ENCODE measurements at regions not wholly inside any gene's neighbourhood (a gene's known extent, or its start where the extent isn't known, plus 50 kb on each side); places are given as distances from the start of the nearest gene placed in this dataset.

DNA sequence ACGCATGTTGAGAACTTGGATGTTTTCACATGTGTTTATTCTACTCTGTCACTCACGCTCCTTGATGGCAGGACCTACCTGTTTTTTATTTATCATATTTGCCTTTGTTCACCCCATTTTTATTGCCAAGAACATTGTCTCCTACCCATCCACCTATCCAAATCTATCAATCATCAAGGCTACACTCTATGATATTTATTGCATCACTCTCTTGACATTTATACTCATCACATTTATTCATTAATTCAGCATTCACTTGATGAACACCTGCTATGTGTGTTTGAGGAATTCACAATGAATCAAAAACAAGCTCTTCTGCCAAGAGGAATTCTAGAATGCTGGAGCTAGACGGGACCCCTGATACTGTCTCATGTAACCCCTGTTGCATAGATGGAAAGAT lies 94.5 kb upstream of the ZNF469 start:
- TF ChIP-seq, protein P1, sequence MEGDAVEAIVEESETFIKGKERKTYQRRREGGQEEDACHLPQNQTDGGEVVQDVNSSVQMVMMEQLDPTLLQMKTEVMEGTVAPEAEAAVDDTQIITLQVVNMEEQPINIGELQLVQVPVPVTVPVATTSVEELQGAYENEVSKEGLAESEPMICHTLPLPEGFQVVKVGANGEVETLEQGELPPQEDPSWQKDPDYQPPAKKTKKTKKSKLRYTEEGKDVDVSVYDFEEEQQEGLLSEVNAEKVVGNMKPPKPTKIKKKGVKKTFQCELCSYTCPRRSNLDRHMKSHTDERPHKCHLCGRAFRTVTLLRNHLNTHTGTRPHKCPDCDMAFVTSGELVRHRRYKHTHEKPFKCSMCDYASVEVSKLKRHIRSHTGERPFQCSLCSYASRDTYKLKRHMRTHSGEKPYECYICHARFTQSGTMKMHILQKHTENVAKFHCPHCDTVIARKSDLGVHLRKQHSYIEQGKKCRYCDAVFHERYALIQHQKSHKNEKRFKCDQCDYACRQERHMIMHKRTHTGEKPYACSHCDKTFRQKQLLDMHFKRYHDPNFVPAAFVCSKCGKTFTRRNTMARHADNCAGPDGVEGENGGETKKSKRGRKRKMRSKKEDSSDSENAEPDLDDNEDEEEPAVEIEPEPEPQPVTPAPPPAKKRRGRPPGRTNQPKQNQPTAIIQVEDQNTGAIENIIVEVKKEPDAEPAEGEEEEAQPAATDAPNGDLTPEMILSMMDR (conservative IDR thresholded peaks at IDR 0.05; ENCODE audit: low read depth in 2 of 2), result no peak
- TF ChIP-seq JUNB (IDR thresholded peaks at IDR 0.05; ENCODE audit: unreplicated experiment) (no peak), ZNF114 (CRISPR knock-in tag; IDR thresholded peaks at IDR 0.05) (no peak)
